ENCODE measurements at regions not wholly inside any gene's neighbourhood (a gene's known extent, or its start where the extent isn't known, plus 50 kb on each side); places are given as distances from the start of the nearest gene placed in this dataset.

DNA sequence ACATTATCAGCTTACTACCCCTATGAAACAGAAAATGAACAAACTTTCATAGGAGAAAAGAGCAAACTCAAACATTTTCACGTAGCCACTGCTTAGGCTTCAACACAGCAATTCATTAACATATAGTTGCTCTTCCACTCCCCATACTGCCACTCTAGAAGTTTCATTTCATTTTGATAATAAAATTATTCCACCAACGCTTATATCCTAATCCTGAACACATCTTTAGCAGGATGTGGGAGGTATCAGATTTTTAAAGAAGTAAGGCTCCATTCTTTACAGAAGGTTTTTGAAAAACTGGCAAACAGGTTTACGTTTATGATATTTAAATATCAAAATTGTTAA lies 77.5 kb upstream of the ANK3 start:
- TF ChIP-seq EZH2 (IDR thresholded peaks at IDR 0.05; ENCODE audit: low read depth, unreplicated experiment) (no peak), REST (IDR thresholded peaks at IDR 0.05; ENCODE audit: unreplicated experiment) (no peak), STAT1 (IDR thresholded peaks at IDR 0.05; ENCODE audit: unreplicated experiment) (no peak), EZH2phosphoT487 (IDR thresholded peaks at IDR 0.05; ENCODE audit: unreplicated experiment) (no peak)
- TF ChIP-seq, protein P1, sequence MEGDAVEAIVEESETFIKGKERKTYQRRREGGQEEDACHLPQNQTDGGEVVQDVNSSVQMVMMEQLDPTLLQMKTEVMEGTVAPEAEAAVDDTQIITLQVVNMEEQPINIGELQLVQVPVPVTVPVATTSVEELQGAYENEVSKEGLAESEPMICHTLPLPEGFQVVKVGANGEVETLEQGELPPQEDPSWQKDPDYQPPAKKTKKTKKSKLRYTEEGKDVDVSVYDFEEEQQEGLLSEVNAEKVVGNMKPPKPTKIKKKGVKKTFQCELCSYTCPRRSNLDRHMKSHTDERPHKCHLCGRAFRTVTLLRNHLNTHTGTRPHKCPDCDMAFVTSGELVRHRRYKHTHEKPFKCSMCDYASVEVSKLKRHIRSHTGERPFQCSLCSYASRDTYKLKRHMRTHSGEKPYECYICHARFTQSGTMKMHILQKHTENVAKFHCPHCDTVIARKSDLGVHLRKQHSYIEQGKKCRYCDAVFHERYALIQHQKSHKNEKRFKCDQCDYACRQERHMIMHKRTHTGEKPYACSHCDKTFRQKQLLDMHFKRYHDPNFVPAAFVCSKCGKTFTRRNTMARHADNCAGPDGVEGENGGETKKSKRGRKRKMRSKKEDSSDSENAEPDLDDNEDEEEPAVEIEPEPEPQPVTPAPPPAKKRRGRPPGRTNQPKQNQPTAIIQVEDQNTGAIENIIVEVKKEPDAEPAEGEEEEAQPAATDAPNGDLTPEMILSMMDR (conservative IDR thresholded peaks at IDR 0.05; ENCODE audit: low read depth in 2 of 2) = no peak

All from GM23338 (cell line).